WTC11 (cell line): ENCODE measurements at regions not wholly inside any gene's neighbourhood (a gene's known extent, or its start where the extent isn't known, plus 50 kb on each side); places are given as distances from the start of the nearest gene placed in this dataset.

Source experiments
- CTCF ChIP-seq: fragments of 200-600 bp; IDR thresholded peaks from 2 replicates; pipeline ENCODE4 v1.8.0; 2022; ENCODE audit warnings: antibody characterized with exemption
- STAT6 ChIP-seq: sonication (generic); formaldehyde crosslinking; conservative IDR thresholded peaks from 2 replicates; pipeline ENCODE4 v1.8.1; 2023; ENCODE audit warnings: mild to moderate bottlenecking, low read depth, missing genetic modification reagents, moderate library complexity
- ZBTB21 ChIP-seq: sonication (generic); formaldehyde crosslinking; IDR thresholded peaks from 2 replicates; pipeline ENCODE4 v1.8.1; 2023; ENCODE audit warnings: mild to moderate bottlenecking, missing genetic modification reagents, borderline replicate concordance
- ZNF317 ChIP-seq: sonication (generic); formaldehyde crosslinking; IDR thresholded peaks from 2 replicates; pipeline ENCODE4 v1.8.1; 2023; ENCODE audit warnings: low read depth, mild to moderate bottlenecking, moderate library complexity, missing genetic modification reagents, borderline replicate concordance

GRCh38 chr2:196248467-196249094, 77.2 kb upstream of the STK17B start:
- no peak for TF ChIP-seq ZBTB21 (CRISPR knock-in tag)
- TF ChIP-seq STAT6 (CRISPR knock-in tag), result no peak
- TF ChIP-seq ZNF317 (CRISPR knock-in tag), result no peak
- TF ChIP-seq CTCF, result no peak
